Neural crest cell (in vitro differentiated cells): ENCODE measurements at regions not wholly inside any gene's neighbourhood (a gene's known extent, or its start where the extent isn't known, plus 50 kb on each side); places are given as distances from the start of the nearest gene placed in this dataset.
A peak's percentile ranks its signal among the peaks of the same experiment; 100 is the strongest.

Source experiments
- DNase-seq: peaks from one replicate; pipeline ENCODE4 v3.0.0; 2021; ENCODE audit warnings: low read depth, mixed read lengths, low spot score
- H3K27ac Mint-ChIP-seq: one replicate; pipeline ENCODE4 v1.8.0; 2021; ENCODE audit warnings: mild to moderate bottlenecking, mixed read lengths; ENCODE audit not compliant: unreplicated experiment
- H3K27me3 Mint-ChIP-seq: 2 replicates; pipeline ENCODE4 v1.8.0; 2021; ENCODE audit warnings: low read depth, mild to moderate bottlenecking, mixed read lengths
- H3K36me3 Mint-ChIP-seq: 2 replicates; pipeline ENCODE4 v1.8.0; 2021; ENCODE audit warnings: low read depth, mild to moderate bottlenecking, mixed read lengths
- H3K4me1 Mint-ChIP-seq: 2 replicates; pipeline ENCODE4 v1.8.0; 2021; ENCODE audit warnings: mixed read lengths
- H3K4me3 Mint-ChIP-seq: one replicate; pipeline ENCODE4 v1.8.0; 2021; ENCODE audit warnings: mild to moderate bottlenecking, mixed read lengths
- H3K9me3 Mint-ChIP-seq: 2 replicates; pipeline ENCODE4 v1.8.0; 2021; ENCODE audit warnings: mixed read lengths
- CTCF ChIP-seq: fragments of 200-600 bp; sonication (generic); conservative IDR thresholded peaks from 2 replicates; pipeline ENCODE4 v1.5.0; 2021; ENCODE audit warnings: antibody characterized with exemption, mild to moderate bottlenecking

GRCh38 chr12:86730233-86730632, 474.0 kb upstream of the MGAT4C start:
- Mint-ChIP-seq H3K4me3 (no peak overlapping the region), H3K4me1 (no peaks in the 10 kb centered on the region), H3K27me3 (no peaks in the 10 kb centered on the region), H3K9me3 (no peaks in the 10 kb centered on the region), H3K36me3 (no peaks in the 10 kb centered on the region), H3K27ac (no peak overlapping the region)
- no peak for TF ChIP-seq CTCF
- no peak for DNase-seq

GRCh38 chr12:86729739-86730138, 473.5 kb upstream of the MGAT4C start:
- Mint-ChIP-seq H3K9me3 (no peaks in the 10 kb centered on the region), H3K4me3 (no peak overlapping the region), H3K36me3 (no peaks in the 10 kb centered on the region), H3K27ac (no peak overlapping the region), H3K27me3 (no peaks in the 10 kb centered on the region), H3K4me1 (no peaks in the 10 kb centered on the region)
- DNase-seq: no peak
- TF ChIP-seq CTCF: no peak

GRCh38 chr12:86727160-86727559, 471.0 kb upstream of the MGAT4C start:
- H3K4me3 Mint-ChIP-seq: no peak overlapping the region
- no peak for DNase-seq
- H3K27me3 Mint-ChIP-seq: no peaks in the 10 kb centered on the region
- no peaks in the 10 kb centered on the region for H3K4me1 Mint-ChIP-seq
- H3K9me3 Mint-ChIP-seq: no peaks in the 10 kb centered on the region
- H3K27ac Mint-ChIP-seq: no peak overlapping the region
- no peaks in the 10 kb centered on the region for H3K36me3 Mint-ChIP-seq
- TF ChIP-seq CTCF: no peak

GRCh38 chr12:86724716-86725115, 468.5 kb upstream of the MGAT4C start:
- no peak for TF ChIP-seq CTCF
- Mint-ChIP-seq H3K27ac (no peak overlapping the region), H3K9me3 (no peaks in the 10 kb centered on the region), H3K4me1 (no peaks in the 10 kb centered on the region), H3K27me3 (no peaks in the 10 kb centered on the region), H3K4me3 (no peak overlapping the region), H3K36me3 (no peaks in the 10 kb centered on the region)
- DNase-seq: no peak

GRCh38 chr12:86723326-86723725, 467.1 kb upstream of the MGAT4C start:
- H3K27ac Mint-ChIP-seq: peak overlapping the region; percentile 64
- no peaks in the 10 kb centered on the region for H3K4me1 Mint-ChIP-seq
- no peaks in the 10 kb centered on the region for H3K27me3 Mint-ChIP-seq
- no peak for DNase-seq
- H3K9me3 Mint-ChIP-seq: no peaks in the 10 kb centered on the region
- H3K36me3 Mint-ChIP-seq: no peaks in the 10 kb centered on the region
- no peak overlapping the region for H3K4me3 Mint-ChIP-seq
- TF ChIP-seq CTCF: no peak
